ENCODE measurements at regions not wholly inside any gene's neighbourhood (a gene's known extent, or its start where the extent isn't known, plus 50 kb on each side); places are given as distances from the start of the nearest gene placed in this dataset.
"Not testable (repeated sequence)": the region's sequence is repeated elsewhere in the genome, so short reads cannot be mapped to it uniquely, and the experiment has no call there.

DNA sequence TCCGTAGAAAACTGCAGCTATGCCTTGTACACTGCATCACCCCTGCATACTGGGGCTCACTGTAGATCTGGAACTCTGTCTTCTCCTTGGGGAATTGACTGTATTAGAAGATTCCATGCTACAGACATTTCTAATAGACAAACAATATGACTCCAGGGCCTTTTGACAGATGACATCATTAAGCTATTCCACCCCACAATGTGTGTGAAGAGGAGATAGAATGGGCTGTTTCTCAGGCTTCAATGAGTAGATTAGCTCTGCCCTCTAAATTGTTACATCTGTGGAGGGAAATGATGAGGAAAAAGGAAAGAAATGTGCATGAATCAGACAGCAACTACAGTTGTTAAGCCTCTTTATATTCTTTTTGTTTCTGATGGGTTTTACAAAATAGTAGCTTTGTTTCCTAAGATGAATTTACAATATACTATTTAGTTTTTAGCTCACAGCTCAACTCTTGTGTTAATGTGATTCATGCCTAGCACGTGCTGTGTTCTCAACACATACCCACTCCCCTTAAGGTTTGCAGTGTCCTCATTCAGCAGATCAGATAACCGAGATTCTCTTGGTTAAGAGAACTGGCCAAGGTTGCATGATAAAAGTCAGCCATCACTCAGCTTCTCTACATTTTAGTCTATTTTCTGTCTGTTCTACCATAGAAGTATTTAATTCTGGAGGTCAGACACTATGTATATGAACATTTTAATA is 281.6 kb upstream of the NBPF12 start:
- TF ChIP-seq, protein P1, sequence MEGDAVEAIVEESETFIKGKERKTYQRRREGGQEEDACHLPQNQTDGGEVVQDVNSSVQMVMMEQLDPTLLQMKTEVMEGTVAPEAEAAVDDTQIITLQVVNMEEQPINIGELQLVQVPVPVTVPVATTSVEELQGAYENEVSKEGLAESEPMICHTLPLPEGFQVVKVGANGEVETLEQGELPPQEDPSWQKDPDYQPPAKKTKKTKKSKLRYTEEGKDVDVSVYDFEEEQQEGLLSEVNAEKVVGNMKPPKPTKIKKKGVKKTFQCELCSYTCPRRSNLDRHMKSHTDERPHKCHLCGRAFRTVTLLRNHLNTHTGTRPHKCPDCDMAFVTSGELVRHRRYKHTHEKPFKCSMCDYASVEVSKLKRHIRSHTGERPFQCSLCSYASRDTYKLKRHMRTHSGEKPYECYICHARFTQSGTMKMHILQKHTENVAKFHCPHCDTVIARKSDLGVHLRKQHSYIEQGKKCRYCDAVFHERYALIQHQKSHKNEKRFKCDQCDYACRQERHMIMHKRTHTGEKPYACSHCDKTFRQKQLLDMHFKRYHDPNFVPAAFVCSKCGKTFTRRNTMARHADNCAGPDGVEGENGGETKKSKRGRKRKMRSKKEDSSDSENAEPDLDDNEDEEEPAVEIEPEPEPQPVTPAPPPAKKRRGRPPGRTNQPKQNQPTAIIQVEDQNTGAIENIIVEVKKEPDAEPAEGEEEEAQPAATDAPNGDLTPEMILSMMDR (IDR thresholded peaks at IDR 0.05): not testable (repeated sequence)
- not testable (repeated sequence) for TF ChIP-seq POLR2A, POLR2AphosphoS5 (IDR thresholded peaks at IDR 0.05)
